HFFc6 (cell line): ENCODE measurements at regions not wholly inside any gene's neighbourhood (a gene's known extent, or its start where the extent isn't known, plus 50 kb on each side); places are given as distances from the start of the nearest gene placed in this dataset.
"Not testable (repeated sequence)": the region's sequence is repeated elsewhere in the genome, so short reads cannot be mapped to it uniquely, and the experiment has no call there.

Experiments used
- DNase-seq: peaks from one replicate; pipeline ENCODE4 v3.0.0-alpha.2; 2018
- H3K27ac Mint-ChIP-seq: 2 replicates; pipeline ENCODE4 v1.8.0; 2020; ENCODE audit warnings: mild to moderate bottlenecking, mixed read lengths
- H3K27me3 Mint-ChIP-seq: 2 replicates; pipeline ENCODE4 v1.8.0; 2021; ENCODE audit warnings: mild to moderate bottlenecking, moderate library complexity, mixed read lengths; ENCODE audit not compliant: insufficient read depth
- H3K36me3 Mint-ChIP-seq: 2 replicates; pipeline ENCODE4 v1.8.0; 2021; ENCODE audit warnings: low read depth, mixed read lengths
- H3K4me1 Mint-ChIP-seq: 2 replicates; pipeline ENCODE4 v1.8.0; 2020; ENCODE audit warnings: low read depth, mixed read lengths
- H3K4me3 Mint-ChIP-seq: 2 replicates; pipeline ENCODE4 v1.8.0; 2020; ENCODE audit warnings: mild to moderate bottlenecking, moderate library complexity, mixed read lengths
- H3K9me3 Mint-ChIP-seq: 2 replicates; pipeline ENCODE4 v1.8.0; 2020; ENCODE audit warnings: mild to moderate bottlenecking, mixed read lengths
- CTCF ChIP-seq: fragments of 200-600 bp; sonication (generic); IDR thresholded peaks from 2 replicates; pipeline ENCODE4 v1.5.0; 2021; ENCODE audit warnings: antibody characterized with exemption, mild to moderate bottlenecking

GRCh38 chr1:242662886-242663285 lies 138.4 kb upstream of the PLD5 start:
- Mint-ChIP-seq H3K4me3 (no peak overlapping the region), H3K9me3 (peaks cover 41% of the 10 kb centered on the region), H3K27ac (no peak overlapping the region), H3K27me3 (no peaks in the 10 kb centered on the region), H3K4me1 (no peaks in the 10 kb centered on the region), H3K36me3 (peaks cover 5% of the 10 kb centered on the region; the same call in 1 of the 2 replicates)
- no peak for TF ChIP-seq CTCF
- DNase-seq = no peak

- not testable (repeated sequence) for H3K27me3 Mint-ChIP-seq, H3K36me3 Mint-ChIP-seq
Observed at GRCh38 chr1:242653772-242654171, 129.3 kb upstream of the PLD5 start.

GRCh38 chr1:242651817-242652216 lies 127.3 kb upstream of the PLD5 start:
- H3K36me3 Mint-ChIP-seq = 0 out of 2 replicates have a peak, but pooled peaks cover 4% of the 10 kb centered on the region
- H3K4me1 Mint-ChIP-seq = no peaks in the 10 kb centered on the region
- no peak overlapping the region for H3K27ac Mint-ChIP-seq
- TF ChIP-seq CTCF = no peak
- no peak overlapping the region for H3K4me3 Mint-ChIP-seq
- H3K9me3 Mint-ChIP-seq = peaks cover 52% of the 10 kb centered on the region
- DNase-seq = no peak
- no peaks in the 10 kb centered on the region for H3K27me3 Mint-ChIP-seq

More at GRCh38 chr1:242653772-242654171, 129.3 kb upstream of the PLD5 start:
- H3K4me1 Mint-ChIP-seq, DNase-seq, H3K27ac Mint-ChIP-seq, H3K4me3 Mint-ChIP-seq: not testable (repeated sequence)
- peaks cover 52% of the 10 kb centered on the region for H3K9me3 Mint-ChIP-seq

GRCh38 chr1:242641461-242641860 lies 117.0 kb upstream of the PLD5 start:
- no peak overlapping the region for H3K4me3 Mint-ChIP-seq
- no peaks in the 10 kb centered on the region; the same call in 1 of the 2 replicates for H3K36me3 Mint-ChIP-seq
- DNase-seq = no peak
- peaks cover 39% of the 10 kb centered on the region for H3K9me3 Mint-ChIP-seq
- H3K27me3 Mint-ChIP-seq = no peaks in the 10 kb centered on the region; the same call in 1 of the 2 replicates
- H3K27ac Mint-ChIP-seq = no peak overlapping the region
- H3K4me1 Mint-ChIP-seq = no peaks in the 10 kb centered on the region
- no peak for TF ChIP-seq CTCF

DNA sequence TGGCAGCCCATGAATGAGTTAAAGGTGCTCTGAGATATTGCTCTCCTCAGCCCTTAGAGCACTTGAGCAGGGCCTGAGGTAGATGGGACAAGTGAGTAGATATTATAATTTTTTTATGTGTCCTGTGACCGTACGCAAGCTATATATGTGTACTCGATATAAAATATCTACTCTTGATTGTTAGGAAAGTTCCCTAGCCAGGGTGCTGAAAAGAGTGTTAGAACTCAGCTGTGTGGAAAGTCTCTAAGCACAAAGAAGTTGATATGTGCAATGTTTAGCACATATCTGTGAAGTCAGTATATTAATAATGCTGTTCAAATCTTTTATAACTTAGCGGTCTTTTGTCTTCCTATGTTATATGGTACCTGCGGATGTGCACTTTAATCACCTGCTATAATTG lies 114.6 kb upstream of the PLD5 start:
- H3K27ac Mint-ChIP-seq = no peak overlapping the region
- no peaks in the 10 kb centered on the region; the same call in none of the 2 replicates for H3K27me3 Mint-ChIP-seq
- no peak for DNase-seq
- TF ChIP-seq CTCF = no peak
- no peaks in the 10 kb centered on the region; the same call in 1 of the 2 replicates for H3K36me3 Mint-ChIP-seq
- no peak overlapping the region for H3K4me3 Mint-ChIP-seq
- no peaks in the 10 kb centered on the region for H3K4me1 Mint-ChIP-seq
- H3K9me3 Mint-ChIP-seq = peaks cover 45% of the 10 kb centered on the region

DNA sequence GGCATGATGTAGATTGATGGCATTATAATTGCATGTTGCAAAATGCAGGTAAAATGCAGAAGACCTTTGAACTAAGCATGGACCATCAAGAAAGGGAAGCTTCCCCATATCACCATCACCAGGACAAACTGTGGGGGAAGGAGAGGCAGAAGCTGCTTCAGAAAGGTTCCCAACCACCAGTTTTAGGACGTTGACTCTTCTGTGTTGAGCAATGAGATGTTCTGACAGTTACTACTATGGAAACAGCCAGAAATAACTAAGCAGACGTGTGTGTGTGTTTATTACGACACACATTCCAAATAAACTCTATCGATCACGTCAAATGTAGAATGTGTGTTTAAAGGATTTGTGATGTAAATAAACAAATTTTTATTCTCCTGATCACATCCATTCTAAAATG lies 110.2 kb upstream of the PLD5 start:
- Mint-ChIP-seq H3K27ac (no peak overlapping the region), H3K4me1 (no peaks in the 10 kb centered on the region), H3K4me3 (no peak overlapping the region)

More for the DNA sequence above, 110.2 kb upstream of the PLD5 start:
- Mint-ChIP-seq H3K27me3 (no peaks in the 10 kb centered on the region; the same call in 1 of the 2 replicates), H3K9me3 (peaks cover 55% of the 10 kb centered on the region), H3K36me3 (peaks cover 4% of the 10 kb centered on the region; the same call in 1 of the 2 replicates)
- no peak for DNase-seq
- TF ChIP-seq CTCF = no peak
